ENCODE measurements at regions not wholly inside any gene's neighbourhood (a gene's known extent, or its start where the extent isn't known, plus 50 kb on each side); places are given as distances from the start of the nearest gene placed in this dataset.

DNA sequence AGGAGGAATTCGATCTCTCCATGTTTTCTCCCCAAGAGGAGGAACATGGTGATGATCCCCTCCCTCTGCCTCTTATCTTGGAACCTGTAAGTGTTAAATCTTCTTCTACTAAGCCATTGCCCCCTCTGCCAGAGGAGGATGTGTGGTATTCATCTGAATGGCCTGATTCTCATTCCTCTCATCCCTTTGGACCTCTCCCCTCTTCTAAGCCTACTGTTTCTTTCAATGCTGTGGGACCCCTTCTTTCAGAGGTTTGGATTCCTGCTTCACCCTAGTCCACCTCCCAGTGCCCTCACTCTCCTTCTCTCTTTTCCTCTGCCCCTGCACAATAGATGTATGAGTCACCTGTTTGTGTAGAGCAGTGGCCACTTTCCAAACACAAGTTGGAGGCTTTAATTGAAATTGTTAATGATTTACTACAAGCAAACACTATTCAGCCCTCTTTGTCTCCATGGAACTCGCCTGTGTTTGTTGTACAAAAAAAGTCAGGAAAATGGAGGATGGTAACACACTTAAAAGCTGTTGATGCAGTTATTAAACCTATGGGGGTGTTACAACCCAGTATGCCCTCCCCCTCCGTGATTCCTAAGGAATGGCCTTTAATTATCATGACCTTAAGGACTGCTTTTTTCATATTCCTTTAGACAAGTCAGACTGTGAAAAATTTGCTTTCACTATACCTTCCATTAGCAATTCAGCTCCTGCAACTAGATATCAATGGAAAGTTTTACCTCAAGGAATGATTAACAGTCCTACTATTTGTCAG is 192.1 kb upstream of the ALG10B start:
- H3K9me3 ChIP-seq (ENCODE audit: low read depth, low read length, poor library complexity, severe bottlenecking), result peaks cover 2% of the 10 kb centered on the region
- H3K36me3 ChIP-seq (ENCODE audit: insufficient read depth, low read length, poor library complexity, severe bottlenecking), result no peaks in the 10 kb centered on the region
- no peak overlapping the region for H3K27ac ChIP-seq (ENCODE audit: low read depth, low read length, poor library complexity, severe bottlenecking)
- H3K4me1 ChIP-seq (ENCODE audit: insufficient read depth, low read length, poor library complexity, severe bottlenecking), result no peaks in the 10 kb centered on the region
- no peak for DNase-seq (ENCODE audit: low spot score)
- TF ChIP-seq, protein P1, sequence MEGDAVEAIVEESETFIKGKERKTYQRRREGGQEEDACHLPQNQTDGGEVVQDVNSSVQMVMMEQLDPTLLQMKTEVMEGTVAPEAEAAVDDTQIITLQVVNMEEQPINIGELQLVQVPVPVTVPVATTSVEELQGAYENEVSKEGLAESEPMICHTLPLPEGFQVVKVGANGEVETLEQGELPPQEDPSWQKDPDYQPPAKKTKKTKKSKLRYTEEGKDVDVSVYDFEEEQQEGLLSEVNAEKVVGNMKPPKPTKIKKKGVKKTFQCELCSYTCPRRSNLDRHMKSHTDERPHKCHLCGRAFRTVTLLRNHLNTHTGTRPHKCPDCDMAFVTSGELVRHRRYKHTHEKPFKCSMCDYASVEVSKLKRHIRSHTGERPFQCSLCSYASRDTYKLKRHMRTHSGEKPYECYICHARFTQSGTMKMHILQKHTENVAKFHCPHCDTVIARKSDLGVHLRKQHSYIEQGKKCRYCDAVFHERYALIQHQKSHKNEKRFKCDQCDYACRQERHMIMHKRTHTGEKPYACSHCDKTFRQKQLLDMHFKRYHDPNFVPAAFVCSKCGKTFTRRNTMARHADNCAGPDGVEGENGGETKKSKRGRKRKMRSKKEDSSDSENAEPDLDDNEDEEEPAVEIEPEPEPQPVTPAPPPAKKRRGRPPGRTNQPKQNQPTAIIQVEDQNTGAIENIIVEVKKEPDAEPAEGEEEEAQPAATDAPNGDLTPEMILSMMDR (conservative IDR thresholded peaks at IDR 0.05; ENCODE audit: low read depth, low read length), result no peak
- no peak for TF ChIP-seq EZH2 (IDR thresholded peaks at IDR 0.05; ENCODE audit: borderline replicate concordance, low read depth, low read length, poor library complexity, severe bottlenecking)
- intact Hi-C loops (cut with micrococcal nuclease; ENCODE audit: unreplicated experiment), result no loop called here
- ChIA-PET POLR2A (ENCODE audit: low non-redundant PET) (no interaction called here), CTCF (no interaction called here)
- H3K4me3 ChIP-seq (ENCODE audit: low read depth, low read length, poor library complexity, severe bottlenecking), result no peak overlapping the region
- no peaks in the 10 kb centered on the region for H3K27me3 ChIP-seq (replicated peaks; ENCODE audit: insufficient read depth, low read depth, low read length, poor library complexity)
- no TSS peak for BruUV-seq (replicated peaks)

GRCh38 chr12:38132139-38132538 is 184.4 kb upstream of the ALG10B start:
- H3K27me3 ChIP-seq (replicated peaks; ENCODE audit: insufficient read depth, low read depth, low read length, poor library complexity), result no peaks in the 10 kb centered on the region
- no peaks in the 10 kb centered on the region for H3K36me3 ChIP-seq (ENCODE audit: insufficient read depth, low read length, poor library complexity, severe bottlenecking)
- CTCF ChIA-PET, result no interaction called here
- H3K9me3 ChIP-seq (ENCODE audit: low read depth, low read length, poor library complexity, severe bottlenecking), result peaks cover 5% of the 10 kb centered on the region
- DNase-seq (ENCODE audit: low spot score), result no peak
- POLR2A ChIA-PET (ENCODE audit: low non-redundant PET), result no interaction called here
- no TSS peak for BruUV-seq (replicated peaks)
- H3K4me1 ChIP-seq (ENCODE audit: insufficient read depth, low read length, poor library complexity, severe bottlenecking), result no peaks in the 10 kb centered on the region
- H3K4me3 ChIP-seq (ENCODE audit: low read depth, low read length, poor library complexity, severe bottlenecking), result no peak overlapping the region
- intact Hi-C loops (cut with micrococcal nuclease; ENCODE audit: unreplicated experiment), result no loop called here
- TF ChIP-seq EZH2 (IDR thresholded peaks at IDR 0.05; ENCODE audit: borderline replicate concordance, low read depth, low read length, poor library complexity, severe bottlenecking), result no peak
- TF ChIP-seq, protein P1 (conservative IDR thresholded peaks at IDR 0.05; ENCODE audit: low read depth, low read length), result no peak
- H3K27ac ChIP-seq (ENCODE audit: low read depth, low read length, poor library complexity, severe bottlenecking), result no peak overlapping the region

DNA sequence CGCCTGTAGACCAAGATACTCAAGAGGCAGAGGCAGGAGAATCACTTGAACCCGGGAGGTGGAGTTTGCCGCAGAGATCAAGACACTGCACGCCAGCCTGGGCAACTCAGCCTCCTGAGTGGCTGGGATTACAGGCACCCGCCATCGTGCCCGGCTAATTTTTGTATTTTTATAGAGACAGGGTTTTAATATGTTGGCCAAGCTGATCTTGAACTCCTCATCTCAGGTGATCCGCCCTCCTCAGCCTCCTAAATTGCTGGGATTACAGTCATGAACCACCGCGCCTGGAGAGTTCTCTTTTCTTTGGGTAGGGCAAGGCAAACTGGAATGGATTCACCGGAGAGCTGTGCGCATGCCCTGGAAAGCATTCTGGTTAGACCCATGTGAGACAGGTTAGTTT is 179.3 kb upstream of the ALG10B start:
- Histone ChIP-seq H3K27me3 (replicated peaks; ENCODE audit: insufficient read depth, low read depth, low read length, poor library complexity) (no peaks in the 10 kb centered on the region), H3K27ac (ENCODE audit: low read depth, low read length, poor library complexity, severe bottlenecking) (no peak overlapping the region), H3K4me1 (ENCODE audit: insufficient read depth, low read length, poor library complexity, severe bottlenecking) (no peaks in the 10 kb centered on the region), H3K9me3 (ENCODE audit: low read depth, low read length, poor library complexity, severe bottlenecking) (no peaks in the 10 kb centered on the region), H3K36me3 (ENCODE audit: insufficient read depth, low read length, poor library complexity, severe bottlenecking) (no peaks in the 10 kb centered on the region), H3K4me3 (ENCODE audit: low read depth, low read length, poor library complexity, severe bottlenecking) (no peak overlapping the region)
- POLR2A ChIA-PET (ENCODE audit: low non-redundant PET), result no interaction called here
- CTCF ChIA-PET, result no interaction called here
- BruUV-seq (replicated peaks), result no TSS peak
- TF ChIP-seq, protein P1 (conservative IDR thresholded peaks at IDR 0.05; ENCODE audit: low read depth, low read length), result no peak
- no peak for TF ChIP-seq EZH2 (IDR thresholded peaks at IDR 0.05; ENCODE audit: borderline replicate concordance, low read depth, low read length, poor library complexity, severe bottlenecking)
- intact Hi-C loops (cut with micrococcal nuclease; ENCODE audit: unreplicated experiment), result no loop called here
- no peak for DNase-seq (ENCODE audit: low spot score)

Measured in A673 (cell line).